Peyer's patch (tissue), 4 donors: ENCODE measurements at regions not wholly inside any gene's neighbourhood (a gene's known extent, or its start where the extent isn't known, plus 50 kb on each side); places are given as distances from the start of the nearest gene placed in this dataset.

Source experiments
- DNase-seq, 3 donors: peaks; one replicate each; pipeline ENCODE4 v3.0.0-alpha.2; 2017 to 2019
- H3K27ac ChIP-seq, 4 donors: fragments of 200-600 bp; sonication (generic); one replicate each; pipeline ENCODE4 v1.5.1; 2016 to 2019
- H3K27me3 ChIP-seq, 2 donors: fragments of 200-600 bp; sonication (generic); one replicate each; pipeline ENCODE4 v1.5.1; 2019
- H3K36me3 ChIP-seq, 3 donors: fragments of 200-600 bp; sonication (generic); one replicate each; pipeline ENCODE4 v1.5.1; 2016 to 2019
- H3K4me1 ChIP-seq, 4 donors: fragments of 200-600 bp; sonication (generic); one replicate each; pipeline ENCODE4 v1.5.1; 2016 to 2019
- H3K4me3 ChIP-seq, 4 donors: fragments of 200-600 bp; sonication (generic); 1 replicate in 3 of 4; 2 replicates in 1 of 4; pipeline ENCODE4 v1.5.1; 2016 to 2019; ENCODE audit warnings: mild to moderate bottlenecking in 1 of 4
- H3K9me3 ChIP-seq, 4 donors: fragments of 200-600 bp; sonication (generic); one replicate each; pipeline ENCODE4 v1.5.1; 2016 to 2019; ENCODE audit warnings: mild to moderate bottlenecking in 1 of 4
- POLR2A ChIP-seq, 2 donors: fragments of 450-650 bp; IDR thresholded peaks; one replicate each; pipeline ENCODE4 v1.5.1; 2017; ENCODE audit warnings: antibody characterized with exemption in 2 of 2, mild to moderate bottlenecking in 2 of 2, moderate library complexity in 2 of 2
- TF ChIP-seq, protein P1 (sequence below), 6 experiments: fragments of 450-650 bp in 4 of 6; fragments of 200-600 bp in 2 of 6; sonication (generic) in 1 of 6; IDR thresholded peaks; one replicate each; pipeline ENCODE4 v1.5.1; 2017 to 2019; ENCODE audit warnings: antibody characterized with exemption in 6 of 6, mild to moderate bottlenecking in 3 of 6, moderate library complexity in 1 of 6

DNA sequence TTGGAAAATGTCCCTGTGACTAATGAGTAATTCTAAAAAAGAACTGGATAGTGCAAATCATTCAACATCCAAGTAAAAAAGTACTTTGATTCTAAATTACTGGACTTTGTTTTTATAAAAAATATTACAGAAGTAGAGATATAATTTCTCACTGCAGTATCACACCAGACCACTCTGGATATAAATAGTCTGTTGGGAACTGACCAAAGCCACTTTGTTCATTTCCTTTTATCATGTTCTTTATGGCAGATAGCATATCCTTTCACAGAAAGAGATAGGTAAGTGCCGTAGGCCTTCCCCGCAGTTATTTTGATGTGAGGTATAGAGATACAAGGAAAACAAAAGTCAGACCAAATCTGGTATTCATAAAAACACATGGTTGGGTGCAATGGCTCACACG, 827.4 kb upstream of the GRAMD2B start:
- Histone ChIP-seq H3K4me3 (no peak overlapping the region), H3K36me3 (no peaks in the 10 kb centered on the region), H3K27me3 (no peaks in the 10 kb centered on the region), H3K9me3 (no peaks in the 10 kb centered on the region), H3K27ac (peak overlapping the region in 1 of 4 donors; percentile 15), H3K4me1 (no peaks in the 10 kb centered on the region)
- DNase-seq, result no peak
- no peak for TF ChIP-seq POLR2A (IDR thresholded peaks at IDR 0.05)
- TF ChIP-seq, protein P1, sequence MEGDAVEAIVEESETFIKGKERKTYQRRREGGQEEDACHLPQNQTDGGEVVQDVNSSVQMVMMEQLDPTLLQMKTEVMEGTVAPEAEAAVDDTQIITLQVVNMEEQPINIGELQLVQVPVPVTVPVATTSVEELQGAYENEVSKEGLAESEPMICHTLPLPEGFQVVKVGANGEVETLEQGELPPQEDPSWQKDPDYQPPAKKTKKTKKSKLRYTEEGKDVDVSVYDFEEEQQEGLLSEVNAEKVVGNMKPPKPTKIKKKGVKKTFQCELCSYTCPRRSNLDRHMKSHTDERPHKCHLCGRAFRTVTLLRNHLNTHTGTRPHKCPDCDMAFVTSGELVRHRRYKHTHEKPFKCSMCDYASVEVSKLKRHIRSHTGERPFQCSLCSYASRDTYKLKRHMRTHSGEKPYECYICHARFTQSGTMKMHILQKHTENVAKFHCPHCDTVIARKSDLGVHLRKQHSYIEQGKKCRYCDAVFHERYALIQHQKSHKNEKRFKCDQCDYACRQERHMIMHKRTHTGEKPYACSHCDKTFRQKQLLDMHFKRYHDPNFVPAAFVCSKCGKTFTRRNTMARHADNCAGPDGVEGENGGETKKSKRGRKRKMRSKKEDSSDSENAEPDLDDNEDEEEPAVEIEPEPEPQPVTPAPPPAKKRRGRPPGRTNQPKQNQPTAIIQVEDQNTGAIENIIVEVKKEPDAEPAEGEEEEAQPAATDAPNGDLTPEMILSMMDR (IDR thresholded peaks at IDR 0.05), result no peak

DNA sequence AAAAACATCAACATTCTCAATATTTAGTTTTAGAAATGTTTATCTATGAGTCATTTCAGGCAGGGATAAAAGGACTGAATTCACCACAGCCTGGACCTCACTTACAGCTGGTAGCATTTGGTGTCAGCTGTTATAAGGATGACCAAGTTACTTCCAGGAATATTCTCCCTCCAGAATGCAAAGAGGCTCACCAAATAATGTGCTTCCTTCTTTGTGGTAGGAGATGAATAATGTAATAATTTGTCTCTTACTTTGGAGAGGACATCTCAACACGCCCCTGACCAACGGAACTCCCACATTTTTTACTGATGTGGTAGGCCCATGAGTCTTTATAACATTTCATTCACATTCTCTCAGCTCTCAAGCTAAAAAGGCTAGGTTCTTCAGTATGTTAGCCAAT, 825.9 kb upstream of the GRAMD2B start:
- Histone ChIP-seq H3K27ac (peak overlapping the region in 1 of 4 donors; percentile 37), H3K36me3 (no peaks in the 10 kb centered on the region), H3K27me3 (no peaks in the 10 kb centered on the region), H3K4me3 (no peak overlapping the region), H3K9me3 (no peaks in the 10 kb centered on the region), H3K4me1 (no peaks in the 10 kb centered on the region)
- no peak for DNase-seq
- TF ChIP-seq, protein P1 (IDR thresholded peaks at IDR 0.05), result no peak
- no peak for TF ChIP-seq POLR2A (IDR thresholded peaks at IDR 0.05)

DNA sequence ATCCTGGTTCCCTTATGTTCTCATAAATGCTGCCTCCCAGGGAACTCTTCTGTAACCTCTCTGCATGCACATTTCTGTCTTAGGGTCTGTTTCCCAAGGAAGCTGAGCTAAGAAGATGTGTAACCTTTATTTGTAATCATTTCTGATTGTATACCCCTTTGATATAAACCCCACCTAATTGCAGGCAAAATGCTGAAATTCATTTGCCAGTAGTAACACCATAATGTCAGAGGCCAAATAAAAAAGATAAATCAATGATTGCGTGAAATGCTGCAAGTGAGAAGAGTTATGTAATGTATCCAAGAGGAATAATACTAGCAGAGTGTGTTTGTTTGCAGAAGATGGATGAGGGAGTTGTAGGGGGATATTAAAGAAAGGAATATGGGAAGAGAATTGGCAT, 822.6 kb upstream of the GRAMD2B start:
- TF ChIP-seq, protein P1 (IDR thresholded peaks at IDR 0.05), result no peak
- TF ChIP-seq POLR2A (IDR thresholded peaks at IDR 0.05), result no peak
- no peaks in the 10 kb centered on the region for H3K9me3 ChIP-seq
- no peaks in the 10 kb centered on the region for H3K4me1 ChIP-seq
- DNase-seq, result no peak
- H3K36me3 ChIP-seq, result no peaks in the 10 kb centered on the region
- H3K4me3 ChIP-seq, result no peak overlapping the region
- H3K27me3 ChIP-seq, result no peaks in the 10 kb centered on the region
- H3K27ac ChIP-seq, result no peak overlapping the region

DNA sequence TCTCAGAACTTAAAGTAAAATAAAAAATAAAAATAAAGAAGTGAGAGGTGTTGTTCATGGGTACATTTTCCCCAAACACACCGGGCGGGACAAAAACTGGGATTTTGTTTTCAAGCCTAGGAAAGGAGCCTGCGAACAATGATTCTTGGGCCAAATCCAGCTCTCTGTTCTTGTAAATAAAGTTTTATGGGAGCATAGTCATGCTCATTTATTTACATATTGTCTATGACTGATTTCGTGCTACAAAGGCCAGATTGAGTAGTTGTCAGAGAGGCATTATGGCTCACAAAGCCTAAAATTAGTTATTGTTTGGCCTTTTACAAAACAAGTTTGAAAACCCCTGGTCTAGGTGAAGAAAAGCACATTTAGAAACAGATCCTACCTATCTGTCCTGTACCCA, 821.0 kb upstream of the GRAMD2B start:
- no peak for TF ChIP-seq POLR2A (IDR thresholded peaks at IDR 0.05)
- TF ChIP-seq, protein P1 (IDR thresholded peaks at IDR 0.05), result no peak
- no peak for DNase-seq

DNA sequence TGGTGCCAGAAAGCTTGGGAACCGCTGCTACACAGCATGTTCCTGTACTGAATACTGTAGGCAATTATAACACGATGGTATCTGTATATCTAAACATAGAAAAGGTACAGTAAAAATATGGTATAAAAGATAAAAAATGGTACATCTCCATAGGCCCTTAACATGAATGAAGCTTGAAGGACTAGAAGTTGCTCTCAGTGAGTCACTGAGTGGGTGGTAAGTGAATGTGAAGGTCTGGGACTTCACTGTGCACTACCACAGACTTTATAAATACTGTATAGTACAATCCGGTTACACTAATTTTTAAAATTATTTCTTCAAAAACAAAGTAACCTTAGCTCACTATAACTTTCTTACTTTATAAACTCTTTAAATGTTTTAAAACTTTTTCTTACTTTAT, 819.9 kb upstream of the GRAMD2B start:
- Histone ChIP-seq H3K9me3 (no peaks in the 10 kb centered on the region), H3K27me3 (no peaks in the 10 kb centered on the region), H3K27ac (no peak overlapping the region), H3K4me1 (no peaks in the 10 kb centered on the region), H3K36me3 (no peaks in the 10 kb centered on the region), H3K4me3 (no peak overlapping the region)
- DNase-seq, result no peak
- TF ChIP-seq POLR2A (IDR thresholded peaks at IDR 0.05), result no peak
- TF ChIP-seq, protein P1 (IDR thresholded peaks at IDR 0.05), result no peak

More for the DNA sequence above, 821.0 kb upstream of the GRAMD2B start:
- H3K9me3 ChIP-seq, result no peaks in the 10 kb centered on the region
- no peaks in the 10 kb centered on the region for H3K27me3 ChIP-seq
- H3K4me3 ChIP-seq, result no peak overlapping the region
- H3K36me3 ChIP-seq, result no peaks in the 10 kb centered on the region
- H3K4me1 ChIP-seq, result no peaks in the 10 kb centered on the region
- H3K27ac ChIP-seq, result no peak overlapping the region

DNA sequence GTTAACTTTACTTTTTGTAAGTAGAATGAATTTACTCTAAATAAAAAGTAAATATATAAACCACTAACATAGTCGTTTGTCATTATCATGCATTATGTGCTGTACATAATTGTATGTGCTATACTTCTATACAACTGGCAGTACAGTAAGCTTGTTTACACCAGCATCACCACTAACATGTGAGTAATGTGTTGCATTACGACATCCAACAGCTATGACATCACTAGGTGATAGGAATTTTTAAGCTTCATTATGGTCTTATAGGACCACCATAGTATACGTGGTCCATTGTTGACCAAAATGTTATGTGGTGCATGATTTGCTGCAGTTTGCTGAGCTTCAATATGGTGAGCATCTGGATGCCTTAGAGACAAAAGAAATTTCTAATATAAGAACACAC, 819.1 kb upstream of the GRAMD2B start:
- no peak for TF ChIP-seq POLR2A (IDR thresholded peaks at IDR 0.05)
- TF ChIP-seq, protein P1 (IDR thresholded peaks at IDR 0.05), result no peak
- no peak for DNase-seq
- no peaks in the 10 kb centered on the region for H3K27me3 ChIP-seq
- H3K4me3 ChIP-seq, result no peak overlapping the region
- no peaks in the 10 kb centered on the region for H3K36me3 ChIP-seq
- H3K9me3 ChIP-seq, result no peaks in the 10 kb centered on the region
- no peak overlapping the region for H3K27ac ChIP-seq
- H3K4me1 ChIP-seq, result no peaks in the 10 kb centered on the region
